PFSK-1 (cell line): ENCODE measurements at regions not wholly inside any gene's neighbourhood (a gene's known extent, or its start where the extent isn't known, plus 50 kb on each side); places are given as distances from the start of the nearest gene placed in this dataset.

Experiments
- FOXP2 ChIP-seq: optimal IDR thresholded peaks from 2 replicates; pipeline ENCODE3; 2011; ENCODE audit warnings: borderline replicate concordance, control low read depth, inconsistent platforms; ENCODE audit not compliant: insufficient read depth; ENCODE audit errors: extremely low read length, extremely low read depth
- POLR2AphosphoS5 ChIP-seq: IDR thresholded peaks from 2 replicates; pipeline ENCODE4 v1.6.1; 2012; ENCODE audit warnings: low read depth, mild to moderate bottlenecking, control low read depth, low read length, moderate library complexity
- SIN3A ChIP-seq: IDR thresholded peaks from 2 replicates; pipeline ENCODE4 v1.6.1; 2012; ENCODE audit warnings: mild to moderate bottlenecking, low read length, moderate library complexity, borderline replicate concordance; ENCODE audit not compliant: insufficient read depth
- TAF1 ChIP-seq: IDR thresholded peaks from 2 replicates; pipeline ENCODE4 v1.6.1; 2012; ENCODE audit warnings: low read length, control low read depth, borderline replicate concordance; ENCODE audit not compliant: insufficient read depth
- TF ChIP-seq, protein P1 (sequence below), 2 experiments: IDR thresholded peaks; 2 replicates each; pipeline versions ENCODE4 v1.6.1 to v1.8.0; 2011 to 2012; ENCODE audit warnings: low read depth in 2 of 2, low read length in 2 of 2, control low read depth in 1 of 2, inconsistent platforms in 1 of 2, mild to moderate bottlenecking in 1 of 2, moderate library complexity in 1 of 2; ENCODE audit not compliant: insufficient read depth in 1 of 2

DNA sequence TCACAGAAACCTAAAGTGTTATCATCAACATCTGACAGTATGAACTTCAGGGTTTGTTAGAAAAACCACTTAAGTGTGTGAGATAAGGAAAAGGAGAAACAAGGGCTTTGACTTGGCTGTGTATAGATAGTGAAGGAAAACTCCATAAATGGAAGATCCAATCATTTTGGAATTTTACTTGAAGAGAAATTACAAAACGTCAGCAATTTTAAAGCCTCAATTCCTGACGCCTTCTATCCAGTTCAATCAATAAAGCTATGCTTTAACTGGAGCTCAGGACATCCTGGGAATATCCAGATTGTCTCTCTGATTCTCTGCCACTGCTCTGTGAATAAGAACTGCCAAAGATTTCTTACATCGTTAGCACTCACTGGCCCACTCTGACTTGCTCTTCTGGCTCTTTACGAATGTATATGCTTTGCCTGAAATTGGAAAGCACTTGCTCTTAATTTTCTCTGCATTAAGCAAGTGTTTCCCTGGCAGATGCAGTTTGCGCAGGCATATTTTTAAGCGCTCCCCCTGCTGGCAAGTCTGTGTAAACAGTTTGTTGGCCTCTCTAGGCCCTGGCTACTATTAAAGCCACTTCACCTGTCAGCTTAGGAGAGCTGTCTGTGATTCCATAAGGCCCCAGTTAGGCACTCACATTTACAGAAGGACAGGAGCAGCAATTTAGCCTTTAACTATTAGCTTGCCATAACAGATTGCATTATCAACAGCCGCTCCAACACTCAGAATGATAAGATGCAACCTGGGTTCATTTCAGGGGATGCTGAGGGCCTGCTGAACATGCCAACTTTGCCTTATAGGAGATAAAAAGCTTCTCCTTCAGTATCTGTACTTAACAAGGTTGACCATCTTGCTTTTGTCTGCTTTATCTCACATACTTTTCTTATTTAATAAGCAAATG is 251.4 kb upstream of the DDX53 start:
- TF ChIP-seq FOXP2 (no peak), POLR2AphosphoS5 (no peak), SIN3A (no peak), TAF1 (no peak)
- TF ChIP-seq, protein P1, sequence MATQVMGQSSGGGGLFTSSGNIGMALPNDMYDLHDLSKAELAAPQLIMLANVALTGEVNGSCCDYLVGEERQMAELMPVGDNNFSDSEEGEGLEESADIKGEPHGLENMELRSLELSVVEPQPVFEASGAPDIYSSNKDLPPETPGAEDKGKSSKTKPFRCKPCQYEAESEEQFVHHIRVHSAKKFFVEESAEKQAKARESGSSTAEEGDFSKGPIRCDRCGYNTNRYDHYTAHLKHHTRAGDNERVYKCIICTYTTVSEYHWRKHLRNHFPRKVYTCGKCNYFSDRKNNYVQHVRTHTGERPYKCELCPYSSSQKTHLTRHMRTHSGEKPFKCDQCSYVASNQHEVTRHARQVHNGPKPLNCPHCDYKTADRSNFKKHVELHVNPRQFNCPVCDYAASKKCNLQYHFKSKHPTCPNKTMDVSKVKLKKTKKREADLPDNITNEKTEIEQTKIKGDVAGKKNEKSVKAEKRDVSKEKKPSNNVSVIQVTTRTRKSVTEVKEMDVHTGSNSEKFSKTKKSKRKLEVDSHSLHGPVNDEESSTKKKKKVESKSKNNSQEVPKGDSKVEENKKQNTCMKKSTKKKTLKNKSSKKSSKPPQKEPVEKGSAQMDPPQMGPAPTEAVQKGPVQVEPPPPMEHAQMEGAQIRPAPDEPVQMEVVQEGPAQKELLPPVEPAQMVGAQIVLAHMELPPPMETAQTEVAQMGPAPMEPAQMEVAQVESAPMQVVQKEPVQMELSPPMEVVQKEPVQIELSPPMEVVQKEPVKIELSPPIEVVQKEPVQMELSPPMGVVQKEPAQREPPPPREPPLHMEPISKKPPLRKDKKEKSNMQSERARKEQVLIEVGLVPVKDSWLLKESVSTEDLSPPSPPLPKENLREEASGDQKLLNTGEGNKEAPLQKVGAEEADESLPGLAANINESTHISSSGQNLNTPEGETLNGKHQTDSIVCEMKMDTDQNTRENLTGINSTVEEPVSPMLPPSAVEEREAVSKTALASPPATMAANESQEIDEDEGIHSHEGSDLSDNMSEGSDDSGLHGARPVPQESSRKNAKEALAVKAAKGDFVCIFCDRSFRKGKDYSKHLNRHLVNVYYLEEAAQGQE (IDR thresholded peaks at IDR 0.05; ENCODE audit: insufficient read depth in 1 of 2, low read depth in 2 of 2, low read length in 2 of 2) = no peak

DNA sequence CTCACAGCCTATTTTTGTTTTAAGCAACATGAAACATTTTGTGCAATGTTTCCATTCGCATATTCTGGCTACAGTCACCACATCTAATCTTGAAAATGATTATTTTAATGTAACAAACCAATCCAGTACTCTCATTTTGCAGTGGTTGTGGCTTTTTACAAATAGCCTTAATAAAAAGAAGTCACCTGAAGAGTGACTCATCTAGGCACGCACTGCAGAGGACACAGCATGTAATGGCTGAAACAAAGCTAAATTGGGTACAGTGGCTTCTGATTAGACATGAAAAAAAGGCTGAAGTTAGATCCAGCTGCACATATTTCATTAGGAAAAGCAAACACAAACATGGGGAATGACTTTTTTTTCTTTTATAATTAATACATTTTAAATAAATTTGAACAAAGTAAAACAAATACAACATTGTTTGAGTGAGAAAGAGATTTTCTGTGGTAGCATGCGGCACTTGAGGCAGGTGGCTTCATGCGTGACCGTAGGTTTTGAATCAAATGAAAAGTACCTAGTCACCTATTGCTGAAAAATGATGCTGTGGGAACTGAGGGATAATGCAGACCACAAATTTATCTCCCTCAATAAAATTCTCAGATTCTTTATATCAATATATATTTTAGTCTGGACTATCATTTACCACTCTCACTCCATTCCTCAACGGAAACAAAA is 240.8 kb upstream of the DDX53 start:
- TF ChIP-seq POLR2AphosphoS5 = no peak
- TF ChIP-seq, protein P1 (IDR thresholded peaks at IDR 0.05; ENCODE audit: insufficient read depth in 1 of 2, low read depth in 2 of 2, low read length in 2 of 2) = no peak
- no peak for TF ChIP-seq TAF1
- no peak for TF ChIP-seq FOXP2

DNA sequence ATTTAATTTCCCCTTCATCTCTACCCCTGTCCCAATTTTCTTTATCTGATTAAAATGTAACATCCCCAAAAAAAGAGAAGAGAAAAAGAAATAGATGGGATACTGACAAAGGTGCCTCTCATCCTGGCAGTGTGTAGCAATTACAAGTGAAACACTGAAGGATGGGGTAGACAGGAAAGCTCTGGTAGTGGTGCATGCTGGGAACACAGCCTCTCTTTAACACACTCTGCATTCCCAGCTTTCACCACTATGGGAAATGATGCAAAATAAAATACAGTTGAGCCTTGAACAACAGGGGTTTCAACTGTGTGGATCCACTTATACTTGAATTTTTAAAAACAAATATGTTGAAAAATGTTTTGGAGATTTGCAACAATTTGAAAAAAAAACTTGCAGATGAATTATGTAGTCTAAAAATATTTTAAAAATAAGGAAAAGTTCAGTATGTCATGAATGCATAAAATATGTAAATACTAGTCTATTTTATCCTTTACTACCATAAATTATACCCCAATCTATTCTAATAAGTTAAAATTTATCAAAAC is 239.2 kb upstream of the DDX53 start:
- no peak for TF ChIP-seq TAF1
- TF ChIP-seq SIN3A = no peak
- TF ChIP-seq, protein P1 (IDR thresholded peaks at IDR 0.05; ENCODE audit: insufficient read depth in 1 of 2, low read depth in 2 of 2, low read length in 2 of 2) = no peak

DNA sequence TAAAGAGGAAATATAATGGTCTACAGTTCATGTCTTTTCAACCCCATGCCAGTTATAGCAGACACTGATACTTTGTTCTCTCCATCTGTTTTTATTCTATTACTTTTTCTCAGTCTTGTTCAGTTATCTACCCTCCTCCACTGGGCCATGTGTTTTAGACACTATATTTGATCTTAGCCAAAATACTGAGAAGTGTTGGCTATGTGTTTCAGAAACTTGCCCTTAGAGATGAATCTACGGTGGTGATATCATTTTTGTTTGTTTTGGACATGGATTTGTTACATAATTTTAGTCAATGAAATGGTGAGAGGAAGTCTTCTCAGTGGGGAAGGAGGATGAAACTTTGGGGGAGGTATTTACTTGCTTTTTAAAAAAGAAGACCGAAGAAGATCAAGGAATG is 211.5 kb upstream of the DDX53 start:
- TF ChIP-seq TAF1 (no peak), POLR2AphosphoS5 (no peak), FOXP2 (no peak), SIN3A (no peak)
- TF ChIP-seq, protein P1 (IDR thresholded peaks at IDR 0.05; ENCODE audit: insufficient read depth in 1 of 2, low read depth in 2 of 2, low read length in 2 of 2) = no peak
